Anterior cingulate cortex (tissue), 58 donors: ENCODE measurements at regions not wholly inside any gene's neighbourhood (a gene's known extent, or its start where the extent isn't known, plus 50 kb on each side); places are given as distances from the start of the nearest gene placed in this dataset.

ENCODE experiments used
- DNase-seq, 58 donors: peaks; one replicate each; lab custom pipeline; 2025; lab: John Stamatoyannopoulos, UW

- DNase-seq: no peak
Observed at GRCh38 chr20:18957328-18957727, 143.7 kb downstream of the SCP2D1 start.

DNA sequence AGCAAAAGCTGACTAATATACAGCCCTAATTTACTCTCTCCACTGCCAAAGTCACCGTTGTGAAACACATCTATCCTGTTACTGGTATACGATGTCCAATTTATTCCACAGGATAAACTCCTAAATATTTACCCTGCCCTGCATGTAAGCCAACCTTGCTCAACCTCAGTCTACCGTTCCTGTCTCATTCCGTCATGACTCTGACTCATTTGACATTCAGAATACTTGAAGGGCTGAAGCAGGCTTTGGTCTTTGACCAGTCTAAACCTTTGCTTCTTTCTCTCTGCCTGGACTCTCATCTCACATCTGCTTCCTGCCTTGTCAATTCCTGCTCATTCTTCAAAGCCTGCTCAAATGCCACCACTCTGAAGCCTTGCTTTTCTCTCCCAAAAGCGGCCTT lies 157.5 kb downstream of the SCP2D1 start:
- DNase-seq: no peak

DNA sequence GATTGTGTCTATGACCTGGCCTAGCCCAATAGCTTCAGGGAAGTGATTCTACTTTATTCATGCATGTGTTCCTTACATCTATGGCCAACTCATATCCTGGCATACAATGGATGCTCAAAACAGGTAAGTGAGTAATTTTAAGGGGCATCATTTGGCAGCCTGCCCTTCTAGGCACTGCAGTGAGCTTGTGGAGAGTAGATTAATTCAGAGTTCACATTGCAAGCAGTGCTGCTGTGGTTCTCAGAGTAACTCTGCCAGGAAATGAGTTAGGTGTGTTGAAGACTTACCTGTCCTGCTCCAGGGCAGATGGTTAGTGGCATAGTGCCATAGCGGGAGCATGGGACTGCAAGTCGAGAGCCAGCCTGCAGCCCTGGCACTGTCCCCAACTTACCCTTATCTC lies 158.0 kb downstream of the SCP2D1 start:
- no peak for DNase-seq

GRCh38 chr20:18972251-18972876 lies 158.8 kb downstream of the SCP2D1 start:
- DNase-seq: no peak

- no peak for DNase-seq
Observed at GRCh38 chr20:18973529-18974173, 160.1 kb downstream of the SCP2D1 start.

GRCh38 chr20:18974660-18975059 lies 161.1 kb downstream of the SCP2D1 start:
- no peak for DNase-seq

- DNase-seq: no peak
Observed at GRCh38 chr20:18977441-18977840, 163.9 kb downstream of the SCP2D1 start.

DNA sequence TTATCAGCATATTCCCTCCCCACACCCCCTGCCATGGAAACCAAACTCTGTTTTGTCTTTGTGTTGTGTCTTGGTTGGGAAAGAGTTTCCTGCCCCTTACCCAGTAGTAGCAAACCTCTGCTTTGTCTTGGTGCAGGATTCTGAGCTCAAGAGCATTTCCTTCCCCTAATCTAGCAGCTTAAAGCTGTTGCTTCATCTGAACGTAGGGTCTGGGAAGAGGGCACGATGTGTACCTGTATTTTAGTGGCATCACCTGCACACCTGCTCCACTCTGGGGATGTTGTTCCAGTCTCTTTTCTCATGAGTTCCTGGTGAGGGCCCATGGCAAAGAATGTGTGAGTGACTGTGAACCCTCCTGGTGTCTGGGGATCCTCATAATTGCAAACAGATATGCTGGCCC lies 164.7 kb downstream of the SCP2D1 start:
- DNase-seq: no peak

GRCh38 chr20:18979132-18979531 lies 165.5 kb downstream of the SCP2D1 start:
- DNase-seq: no peak

GRCh38 chr20:18981962-18982539 lies 168.5 kb downstream of the SCP2D1 start:
- DNase-seq: no peak

DNA sequence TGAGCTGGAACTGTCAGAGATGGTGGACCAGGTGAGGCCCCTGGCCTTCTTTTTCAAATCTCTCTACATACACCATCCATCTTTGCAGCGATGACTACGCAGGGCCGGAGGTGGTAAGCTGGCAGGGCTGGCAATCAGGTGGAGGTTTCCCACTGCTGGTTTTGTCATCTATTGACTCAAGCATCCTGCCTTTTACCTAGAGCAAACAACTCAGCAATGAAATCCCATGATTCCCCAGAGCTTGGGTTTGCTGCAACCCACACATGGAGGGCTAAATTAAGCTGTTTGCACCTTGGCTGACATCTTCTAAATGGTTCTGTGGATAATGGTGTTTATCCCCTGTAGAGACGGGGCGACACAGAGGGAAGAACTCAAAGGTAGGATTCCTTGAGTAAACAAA lies 170.2 kb downstream of the SCP2D1 start:
- no peak for DNase-seq

GRCh38 chr20:18984238-18985200 lies 170.9 kb downstream of the SCP2D1 start:
- peak in 1 of 58 donors; percentile 24 for DNase-seq

DNA sequence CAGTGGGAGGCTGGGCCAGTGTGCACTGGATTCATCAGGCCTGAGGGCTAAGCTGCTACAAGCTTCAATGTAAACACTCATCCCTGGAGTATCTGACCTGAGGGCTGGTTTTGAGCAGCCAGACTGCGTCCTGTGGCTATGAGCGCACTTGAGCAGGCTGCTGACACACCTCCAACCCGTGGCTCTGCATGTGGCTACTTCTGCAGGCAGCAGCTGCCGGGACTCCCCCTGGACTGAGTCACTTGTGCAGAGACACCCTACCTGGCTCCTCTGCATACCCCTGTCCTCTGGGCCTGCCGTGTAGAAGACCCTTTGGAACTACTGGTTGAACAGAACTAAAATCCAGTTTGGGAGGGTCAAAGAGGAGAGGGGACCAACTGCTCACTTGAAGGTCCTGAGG lies 172.0 kb downstream of the SCP2D1 start:
- no peak for DNase-seq

- DNase-seq: no peak
Observed at GRCh38 chr20:18986146-18986830, 172.7 kb downstream of the SCP2D1 start.

- no peak for DNase-seq
Observed at GRCh38 chr20:18986895-18987580, 173.5 kb downstream of the SCP2D1 start.

DNA sequence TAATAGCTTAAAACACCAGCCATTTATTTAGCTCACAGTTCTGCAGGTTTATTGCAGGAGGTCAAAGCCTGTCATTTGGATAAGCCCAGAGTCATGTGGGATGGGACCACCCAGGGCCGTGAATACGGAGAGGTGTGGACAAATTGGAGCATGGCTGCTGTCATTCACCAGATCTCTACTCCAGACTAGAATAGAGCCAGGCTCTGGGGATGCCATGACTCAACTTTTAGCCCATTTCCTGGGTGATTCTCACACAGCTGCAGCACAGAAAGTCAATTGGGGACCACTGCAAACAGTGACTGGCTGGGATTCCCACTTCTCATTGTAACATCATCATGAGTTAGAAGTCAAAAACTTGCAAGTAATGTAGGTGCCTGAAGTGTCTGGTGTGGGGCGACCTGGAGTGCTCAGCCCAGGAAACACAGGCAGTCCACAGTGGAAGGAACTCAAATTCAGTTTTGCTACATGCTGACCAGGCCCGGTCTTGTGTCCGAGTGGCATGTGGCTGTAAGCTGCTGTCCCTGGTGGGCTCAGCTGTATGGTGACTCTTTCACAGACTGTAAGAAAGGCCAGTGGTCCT lies 174.3 kb downstream of the SCP2D1 start:
- no peak for DNase-seq

- DNase-seq: no peak
Observed at GRCh38 chr20:18988701-18989100, 175.1 kb downstream of the SCP2D1 start.

- DNase-seq: peak in 2 of 58 donors; percentile 8 to 24
Observed at GRCh38 chr20:18989736-18990474, 176.3 kb downstream of the SCP2D1 start.

DNA sequence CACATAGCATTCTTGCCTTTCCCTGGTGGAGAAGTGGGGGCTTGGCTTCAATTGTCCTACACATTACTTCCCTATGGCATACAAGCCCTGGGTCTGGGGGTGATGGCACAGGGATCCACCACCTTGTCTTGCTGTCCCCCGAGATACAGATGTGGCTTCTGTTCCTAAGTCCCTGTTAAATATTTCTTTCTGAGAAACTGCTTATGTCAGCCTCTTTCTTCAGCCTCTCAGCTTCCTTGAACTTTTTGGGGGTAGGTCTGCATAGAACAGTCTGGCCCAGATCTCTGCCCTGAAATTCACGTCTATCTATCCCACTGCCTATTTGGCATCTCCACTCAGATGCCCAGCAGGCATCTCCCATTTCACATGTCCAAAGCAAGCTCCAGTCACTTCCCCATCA lies 177.4 kb downstream of the SCP2D1 start:
- no peak for DNase-seq
